Activated CD8-positive, alpha-beta memory T cell treated with anti-CD3 and anti-CD28 coated beads, Interleukin-2, amount 10 ng/mL, durations not matched to agents 7 days and 5 days (primary cell): ENCODE measurements at regions not wholly inside any gene's neighbourhood (a gene's known extent, or its start where the extent isn't known, plus 50 kb on each side); places are given as distances from the start of the nearest gene placed in this dataset.
"Not testable (repeated sequence)": the region's sequence is repeated elsewhere in the genome, so short reads cannot be mapped to it uniquely, and the experiment has no call there.

ENCODE experiments used
- ATAC-seq: fragments of 150-1000 bp; cut with Tn5 transposase; one replicate; pipeline ENCODE4 v1.10.0; 2021; ENCODE audit warnings: moderate library complexity
- CTCF ChIA-PET: fragments of 350-600 bp; sonication (Branson Sonifier 250); formaldehyde crosslinking; loops from one replicate; lab custom pipeline; 2021; ENCODE audit warnings: antibody characterized with exemption; lab: Charles Lee
- DNase-seq: peaks from one replicate; pipeline ENCODE4 v3.0.0-alpha.2; 2020
- H3K27ac Mint-ChIP-seq: one replicate; pipeline ENCODE4 v1.8.0; 2021; ENCODE audit warnings: mild to moderate bottlenecking, mixed read lengths
- H3K27me3 Mint-ChIP-seq: one replicate; pipeline ENCODE4 v1.8.0; 2021; ENCODE audit warnings: mixed read lengths
- H3K36me3 Mint-ChIP-seq: one replicate; pipeline ENCODE4 v1.8.0; 2021; ENCODE audit warnings: mild to moderate bottlenecking, mixed read lengths
- H3K4me1 Mint-ChIP-seq: one replicate; pipeline ENCODE4 v1.8.0; 2021; ENCODE audit warnings: mixed read lengths
- H3K4me3 Mint-ChIP-seq: one replicate; pipeline ENCODE4 v1.8.0; 2021; ENCODE audit warnings: mild to moderate bottlenecking, moderate library complexity, mixed read lengths
- H3K9me3 Mint-ChIP-seq: one replicate; pipeline ENCODE4 v1.8.0; 2022; ENCODE audit warnings: low read depth, mixed read lengths

DNA sequence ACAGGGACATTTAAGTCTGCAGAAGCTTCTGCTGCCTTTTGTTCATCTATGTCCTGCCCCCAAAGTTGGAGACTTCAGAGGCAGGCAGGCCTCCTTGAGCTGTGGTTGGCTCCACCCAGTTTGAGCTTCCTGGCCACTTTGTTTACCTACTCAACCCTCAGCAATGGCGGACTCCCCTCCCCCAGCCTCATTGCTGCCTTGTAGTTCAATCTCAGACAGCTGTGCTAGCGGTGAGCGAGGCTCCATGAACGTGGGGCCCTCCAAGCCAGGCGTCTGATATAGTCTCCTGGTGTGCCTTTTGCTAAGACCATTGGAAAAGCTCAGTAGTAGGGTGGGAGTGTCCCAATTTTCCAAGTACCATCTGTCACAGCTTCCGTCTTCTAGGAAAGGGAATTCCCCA is 170.1 kb downstream of the CCNG2 start:
- no peak for ATAC-seq
- peaks cover under 1% of the 10 kb centered on the region for H3K9me3 Mint-ChIP-seq
- H3K27me3 Mint-ChIP-seq: peaks cover 18% of the 10 kb centered on the region
- DNase-seq: no peak
- CTCF ChIA-PET: no interaction called here
- H3K36me3 Mint-ChIP-seq: no peaks in the 10 kb centered on the region
- no peak overlapping the region for H3K4me3 Mint-ChIP-seq
- H3K4me1 Mint-ChIP-seq: no peaks in the 10 kb centered on the region
- H3K27ac Mint-ChIP-seq: no peak overlapping the region

DNA sequence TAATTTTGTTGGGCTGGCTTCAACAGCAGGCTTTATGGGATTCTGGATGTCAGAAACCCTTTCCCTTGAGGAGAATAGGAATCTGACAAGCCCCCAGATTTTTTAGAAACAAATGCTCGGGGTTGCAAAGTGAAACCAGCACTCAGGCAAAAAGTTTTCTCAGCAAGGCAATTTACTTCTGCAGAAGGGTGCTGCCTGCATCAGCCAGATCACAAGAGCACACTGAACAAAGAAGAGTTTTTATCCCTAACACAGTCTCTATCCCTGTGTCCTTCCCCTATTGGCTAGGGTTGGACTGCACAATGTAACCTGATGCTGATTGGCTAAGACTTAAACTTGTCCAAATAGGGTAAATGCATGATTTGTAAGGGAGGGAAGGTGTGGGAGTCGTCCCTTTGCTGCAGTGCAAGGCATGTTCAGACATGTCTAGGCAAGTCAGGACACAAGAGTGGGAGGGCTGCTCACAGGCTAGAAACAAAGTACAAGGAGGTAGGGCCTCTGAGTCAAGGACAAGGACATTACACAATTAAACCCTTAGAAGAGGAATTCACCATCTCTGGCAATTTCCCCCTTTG is 175.8 kb downstream of the CCNG2 start:
- no peak for ATAC-seq
- H3K4me1 Mint-ChIP-seq: no peaks in the 10 kb centered on the region
- CTCF ChIA-PET: no interaction called here

DNA sequence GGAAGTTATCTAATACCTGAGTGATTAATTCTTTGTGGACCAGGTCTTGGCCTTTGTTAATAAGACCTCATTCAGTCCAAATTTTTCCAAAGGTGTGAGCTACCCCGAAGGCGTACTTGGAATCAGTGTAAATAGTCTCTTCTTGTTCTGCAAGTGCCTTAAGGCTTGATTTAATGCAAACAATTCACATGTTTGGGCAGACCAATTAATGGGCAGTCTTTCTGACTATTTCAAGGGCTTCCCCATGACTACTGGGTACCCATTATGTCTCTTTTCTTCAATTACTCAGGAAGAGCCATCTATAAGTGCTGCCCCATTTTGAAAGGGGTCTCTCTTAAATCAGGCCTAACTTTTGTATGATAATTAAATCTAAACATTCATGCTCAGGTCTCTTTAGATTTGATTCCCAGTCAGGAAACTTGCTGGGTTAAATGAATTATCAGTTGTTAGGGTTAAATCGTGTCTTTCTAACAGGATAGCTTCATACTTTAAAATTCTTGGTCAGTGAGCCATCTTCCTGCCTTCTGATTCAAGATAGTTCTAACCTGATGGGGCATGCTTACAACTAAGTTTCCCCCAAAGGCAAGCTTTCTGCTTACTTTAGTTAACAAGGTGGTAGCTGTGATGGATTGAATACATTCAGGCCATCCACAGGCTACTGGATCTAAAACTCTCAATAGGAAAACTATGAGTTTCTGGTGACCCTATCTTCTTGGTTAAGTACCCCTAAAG is 179.6 kb downstream of the CCNG2 start:
- CTCF ChIA-PET: no interaction called here
- ATAC-seq (no peak), DNase-seq (no peak)
- H3K36me3 Mint-ChIP-seq: peaks cover 3% of the 10 kb centered on the region
- no peaks in the 10 kb centered on the region for H3K4me1 Mint-ChIP-seq
- peaks cover 18% of the 10 kb centered on the region for H3K9me3 Mint-ChIP-seq
- no peak overlapping the region for H3K4me3 Mint-ChIP-seq
- H3K27me3 Mint-ChIP-seq: peaks cover 8% of the 10 kb centered on the region
- no peak overlapping the region for H3K27ac Mint-ChIP-seq

More for the DNA sequence above, 175.8 kb downstream of the CCNG2 start:
- no peak overlapping the region for H3K27ac Mint-ChIP-seq
- H3K4me3 Mint-ChIP-seq: no peak overlapping the region
- peaks cover 18% of the 10 kb centered on the region for H3K9me3 Mint-ChIP-seq
- H3K27me3 Mint-ChIP-seq: peaks cover under 1% of the 10 kb centered on the region
- no peak for DNase-seq
- H3K36me3 Mint-ChIP-seq: peaks cover 3% of the 10 kb centered on the region

DNA sequence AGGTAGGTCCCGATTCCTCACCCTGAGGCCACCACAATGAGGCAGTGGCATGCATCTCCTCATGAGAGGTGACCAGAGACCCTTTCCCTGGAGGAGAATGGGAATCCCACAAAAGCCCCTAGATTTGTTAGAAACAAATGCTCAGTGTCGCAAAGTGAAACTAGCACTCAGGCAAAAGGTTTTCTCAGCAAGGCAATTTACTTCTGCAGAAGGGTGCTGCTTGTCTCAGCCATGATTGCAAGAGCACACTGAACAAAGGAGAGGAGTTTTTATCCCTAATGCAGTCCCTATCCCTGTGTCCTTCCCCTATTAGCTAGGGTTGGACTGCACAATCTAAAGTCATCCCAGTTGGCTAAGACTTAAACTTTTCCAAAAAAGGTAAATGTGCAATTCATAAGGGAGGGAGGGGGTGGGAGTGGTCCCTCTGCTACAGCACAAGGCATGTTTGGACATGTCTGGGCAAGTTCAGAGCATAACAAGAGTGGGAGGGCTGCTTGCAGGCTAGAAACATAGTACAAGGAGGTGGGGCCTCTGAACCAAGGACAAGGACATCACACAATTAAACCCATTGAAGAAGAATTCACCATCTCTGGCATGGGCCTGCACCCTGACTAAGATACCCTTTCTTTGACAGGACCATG is 185.3 kb downstream of the CCNG2 start:
- Mint-ChIP-seq H3K9me3 (peaks cover 7% of the 10 kb centered on the region), H3K4me3 (no peak overlapping the region), H3K36me3 (peaks cover 14% of the 10 kb centered on the region), H3K27ac (no peak overlapping the region), H3K27me3 (peaks cover 15% of the 10 kb centered on the region), H3K4me1 (peaks cover 2% of the 10 kb centered on the region)
- CTCF ChIA-PET: no interaction called here
- no peak for ATAC-seq
- DNase-seq: no peak

DNA sequence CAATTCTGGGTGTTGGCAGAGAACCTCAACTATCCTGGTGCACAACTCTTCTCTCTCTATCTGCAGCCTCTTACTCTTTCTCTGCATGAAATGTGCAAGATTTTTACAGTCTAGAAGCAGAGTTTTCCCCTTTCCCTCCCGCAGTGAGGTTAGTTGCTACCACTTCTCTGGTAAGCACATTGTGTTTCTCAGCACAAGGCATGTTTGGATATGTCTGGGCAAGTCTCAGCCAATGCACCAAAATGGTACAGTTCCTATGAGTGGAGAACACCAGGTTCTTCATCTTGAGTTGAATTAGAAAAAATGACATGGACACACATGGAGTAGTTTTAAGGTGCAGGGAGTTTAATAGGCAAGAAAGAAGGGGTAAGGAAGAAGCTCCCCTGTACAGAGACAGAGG is 187.0 kb downstream of the CCNG2 start:
- no peak for DNase-seq
- H3K27me3 Mint-ChIP-seq: peaks cover 15% of the 10 kb centered on the region
- CTCF ChIA-PET: no interaction called here

DNA sequence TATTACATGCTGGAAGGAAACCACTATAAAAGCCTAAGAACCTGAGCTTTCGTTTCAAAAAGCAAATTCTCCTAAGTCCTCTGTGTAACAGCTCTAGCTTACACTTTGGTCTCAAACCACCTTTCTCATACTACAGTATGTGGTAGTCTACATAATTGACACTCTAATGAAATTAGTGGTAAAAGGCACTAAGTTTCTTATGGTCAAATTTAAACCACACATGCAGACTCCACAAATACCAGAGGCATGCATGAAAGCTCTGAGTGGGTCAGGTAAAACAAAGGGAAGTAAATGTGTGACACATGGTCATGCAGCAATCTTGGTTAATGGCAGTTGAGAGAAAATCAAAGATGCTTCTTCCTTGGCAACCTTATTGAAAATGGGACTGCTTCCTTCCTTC is 187.8 kb downstream of the CCNG2 start:
- Mint-ChIP-seq H3K36me3 (peaks cover 14% of the 10 kb centered on the region), H3K27me3 (peaks cover 12% of the 10 kb centered on the region), H3K4me1 (peaks cover 2% of the 10 kb centered on the region), H3K4me3 (no peak overlapping the region), H3K27ac (no peak overlapping the region), H3K9me3 (peaks cover 7% of the 10 kb centered on the region)
- DNase-seq: no peak
- CTCF ChIA-PET: no interaction called here
- no peak for ATAC-seq

More for the DNA sequence above, 187.0 kb downstream of the CCNG2 start:
- no peak for ATAC-seq
- peaks cover 7% of the 10 kb centered on the region for H3K9me3 Mint-ChIP-seq
- peaks cover 2% of the 10 kb centered on the region for H3K4me1 Mint-ChIP-seq
- H3K36me3 Mint-ChIP-seq: peaks cover 14% of the 10 kb centered on the region
- H3K27ac Mint-ChIP-seq: no peak overlapping the region
- H3K4me3 Mint-ChIP-seq: no peak overlapping the region

DNA sequence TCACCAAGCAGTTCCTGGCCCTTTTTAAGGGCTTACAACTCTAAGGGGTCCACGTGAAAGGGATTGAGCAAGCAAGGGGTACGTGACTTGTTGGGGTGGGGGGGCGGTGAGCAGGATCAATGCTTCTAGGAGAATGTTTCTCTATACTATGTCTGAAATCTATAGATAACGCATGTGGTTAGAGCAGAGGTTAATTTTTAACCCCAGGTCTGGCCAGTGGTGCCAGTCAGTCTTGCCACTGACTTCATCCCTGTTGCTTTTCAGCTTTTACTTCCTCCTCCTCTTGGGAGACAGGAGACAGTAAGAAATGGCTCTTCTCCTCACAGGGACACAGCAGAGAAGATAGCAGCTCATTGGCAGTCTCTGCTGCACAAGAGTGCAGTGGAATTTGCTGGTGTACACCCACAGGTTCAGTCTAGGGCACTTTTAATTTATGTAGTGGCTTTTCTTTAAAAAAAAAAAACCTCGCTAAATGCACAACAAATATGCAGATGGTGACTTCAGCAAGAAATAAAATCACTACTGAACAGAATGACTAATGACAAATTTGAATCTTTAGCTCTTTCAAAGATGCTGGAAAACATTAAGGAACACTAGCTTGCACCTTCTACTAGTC is 190.5 kb downstream of the CCNG2 start:
- CTCF ChIA-PET: interaction anchor here (0.5 kb wide), 1 partner anchor 1311 kb away, joined by 4 read pairs; no protein-coding TSS in a partner anchor
- ATAC-seq (no peak), DNase-seq (no peak)
- Mint-ChIP-seq H3K9me3 (peaks cover 2% of the 10 kb centered on the region), H3K4me1 (peaks cover 2% of the 10 kb centered on the region), H3K27me3 (peaks cover 7% of the 10 kb centered on the region), H3K36me3 (peaks cover 9% of the 10 kb centered on the region), H3K4me3 (no peak overlapping the region), H3K27ac (no peak overlapping the region)

DNA sequence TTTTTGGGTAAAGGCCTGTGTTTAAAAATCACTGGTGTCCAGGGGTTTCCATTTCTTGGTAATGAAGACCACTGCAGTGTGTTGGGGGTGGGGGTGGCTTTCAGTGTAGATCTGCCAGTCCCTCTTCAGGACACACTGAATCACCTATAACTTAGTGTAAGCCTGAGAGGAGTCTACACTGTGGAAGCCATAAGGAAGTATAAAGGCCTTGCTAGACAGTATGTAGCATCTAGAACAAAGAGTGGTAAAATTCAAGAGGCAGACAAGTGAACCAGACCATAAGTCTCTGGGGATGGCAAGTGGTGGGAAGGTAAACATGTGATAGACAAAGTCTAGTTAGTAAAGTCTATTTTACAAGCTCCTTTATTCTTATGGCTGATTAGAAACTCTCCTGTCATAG is 191.8 kb downstream of the CCNG2 start:
- DNase-seq (no peak), ATAC-seq (no peak)
- CTCF ChIA-PET: interaction anchor here (0.6 to 0.7 kb wide), 2 partner anchors 123 to 1088 kb away, joined by 3 read pairs; no protein-coding TSS in a partner anchor
- no peaks in the 10 kb centered on the region for H3K9me3 Mint-ChIP-seq
- no peak overlapping the region for H3K27ac Mint-ChIP-seq
- H3K4me3 Mint-ChIP-seq: no peak overlapping the region
- peaks cover 7% of the 10 kb centered on the region for H3K27me3 Mint-ChIP-seq
- H3K4me1 Mint-ChIP-seq: peaks cover 2% of the 10 kb centered on the region
- H3K36me3 Mint-ChIP-seq: peaks cover 4% of the 10 kb centered on the region

DNA sequence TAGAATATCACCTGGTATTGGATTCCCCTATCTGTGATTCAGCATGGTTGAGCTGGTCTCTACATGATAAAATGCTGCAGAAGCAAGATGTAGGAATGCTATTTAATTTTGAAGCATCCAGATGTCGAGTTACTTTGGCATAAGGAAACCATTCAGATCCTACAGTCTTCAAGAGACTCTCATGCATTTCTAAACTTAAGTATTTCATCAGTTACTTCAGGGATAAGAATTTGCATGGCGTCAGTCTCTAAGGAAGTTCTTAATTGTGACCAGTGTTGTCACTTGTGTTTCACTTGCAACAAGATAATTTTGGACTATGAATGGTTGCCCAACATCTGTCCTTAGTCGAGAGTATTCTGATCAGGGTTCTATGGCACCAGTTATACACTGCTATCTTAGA is 192.4 kb downstream of the CCNG2 start:
- Mint-ChIP-seq H3K4me1 (no peaks in the 10 kb centered on the region), H3K9me3 (no peaks in the 10 kb centered on the region), H3K36me3 (no peaks in the 10 kb centered on the region), H3K27ac (no peak overlapping the region), H3K4me3 (no peak overlapping the region), H3K27me3 (peaks cover 7% of the 10 kb centered on the region)
- ATAC-seq (no peak), DNase-seq (no peak)
- CTCF ChIA-PET: no interaction called here

DNA sequence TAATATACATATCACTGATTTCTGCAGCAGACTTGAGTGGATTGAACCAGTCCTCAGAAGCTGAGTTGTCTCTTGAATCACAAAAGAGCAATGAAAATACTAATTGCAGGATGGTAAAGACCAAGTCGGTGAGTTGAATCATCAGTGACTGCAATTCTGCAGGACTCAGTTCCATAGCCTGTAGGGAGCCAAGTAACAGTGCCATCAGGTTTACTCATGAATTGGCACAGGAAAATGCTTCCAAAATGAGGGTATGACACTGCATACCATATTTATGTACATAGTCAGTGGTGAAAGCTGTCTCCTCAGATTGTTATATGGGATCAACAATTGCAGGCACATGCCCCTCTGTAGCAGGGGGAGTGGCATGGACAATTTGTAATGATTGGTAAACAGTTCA is 192.8 kb downstream of the CCNG2 start:
- Mint-ChIP-seq H3K36me3 (no peaks in the 10 kb centered on the region), H3K4me3 (no peak overlapping the region), H3K27me3 (peaks cover 7% of the 10 kb centered on the region), H3K9me3 (no peaks in the 10 kb centered on the region), H3K4me1 (no peaks in the 10 kb centered on the region), H3K27ac (no peak overlapping the region)
- CTCF ChIA-PET: no interaction called here
- DNase-seq: no peak
- no peak for ATAC-seq

DNA sequence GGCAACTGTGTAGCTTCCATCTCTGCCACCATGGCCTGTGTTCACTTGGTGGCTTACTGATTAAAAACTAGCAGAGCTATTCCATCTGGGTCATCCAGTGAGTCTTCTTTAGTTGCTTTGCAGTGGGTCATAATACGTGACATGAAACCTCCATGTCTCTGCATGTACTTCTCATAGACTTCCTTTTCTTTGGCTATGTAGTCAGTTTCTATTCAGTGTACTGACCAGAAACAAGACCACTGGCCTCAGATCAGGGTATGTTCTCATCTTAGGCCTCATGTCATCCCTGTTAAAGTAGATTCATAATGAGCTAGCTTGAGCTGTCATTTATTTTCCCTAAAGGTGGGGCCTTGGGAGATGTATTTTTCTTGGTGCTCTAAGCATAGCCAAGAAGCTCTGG is 195.2 kb downstream of the CCNG2 start:
- ATAC-seq: no peak
- H3K4me3 Mint-ChIP-seq: no peak overlapping the region
- no peak overlapping the region for H3K27ac Mint-ChIP-seq
- no peaks in the 10 kb centered on the region for H3K36me3 Mint-ChIP-seq
- DNase-seq: no peak
- H3K4me1 Mint-ChIP-seq: no peaks in the 10 kb centered on the region
- H3K27me3 Mint-ChIP-seq: no peaks in the 10 kb centered on the region
- CTCF ChIA-PET: interaction anchor here (1.0 to 1.5 kb wide), 6 partner anchors 9 to 38 kb away, joined by 3 to 5 read pairs (median 3); no protein-coding TSS in a partner anchor
- H3K9me3 Mint-ChIP-seq: no peaks in the 10 kb centered on the region

DNA sequence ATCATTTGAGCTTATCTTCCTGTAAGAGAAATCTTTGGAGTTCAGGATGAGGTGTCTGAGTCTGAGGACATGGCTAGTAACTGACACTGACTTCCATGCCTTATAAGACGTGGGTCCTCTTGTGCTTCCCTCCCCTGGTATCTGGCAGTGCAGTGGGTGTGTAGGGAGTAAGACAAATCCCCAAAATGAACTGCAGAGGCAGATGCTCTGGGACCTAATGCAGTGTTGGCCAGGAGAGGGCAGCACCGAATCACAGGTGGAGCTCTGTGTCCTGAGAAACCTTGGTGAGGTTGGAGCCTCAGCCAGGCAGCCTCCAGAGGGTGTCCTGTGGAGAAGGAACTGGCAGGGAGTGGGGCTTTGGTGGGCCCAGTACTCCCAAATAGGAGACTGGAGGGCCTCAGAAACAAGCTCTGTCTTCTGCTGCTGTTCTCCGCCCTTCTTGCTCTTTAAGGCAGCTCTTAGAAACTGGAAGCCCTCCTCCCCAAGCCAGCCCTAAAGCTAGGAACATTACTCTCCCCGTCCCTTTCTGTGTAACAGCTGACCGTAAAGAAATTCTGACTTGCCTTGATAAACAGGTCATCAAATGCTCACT is 196.8 kb downstream of the CCNG2 start:
- H3K4me1 Mint-ChIP-seq, H3K36me3 Mint-ChIP-seq, H3K4me3 Mint-ChIP-seq, H3K27ac Mint-ChIP-seq, DNase-seq, H3K27me3 Mint-ChIP-seq, CTCF ChIA-PET, H3K9me3 Mint-ChIP-seq: not testable (repeated sequence)
- ATAC-seq: peak; percentile 67

DNA sequence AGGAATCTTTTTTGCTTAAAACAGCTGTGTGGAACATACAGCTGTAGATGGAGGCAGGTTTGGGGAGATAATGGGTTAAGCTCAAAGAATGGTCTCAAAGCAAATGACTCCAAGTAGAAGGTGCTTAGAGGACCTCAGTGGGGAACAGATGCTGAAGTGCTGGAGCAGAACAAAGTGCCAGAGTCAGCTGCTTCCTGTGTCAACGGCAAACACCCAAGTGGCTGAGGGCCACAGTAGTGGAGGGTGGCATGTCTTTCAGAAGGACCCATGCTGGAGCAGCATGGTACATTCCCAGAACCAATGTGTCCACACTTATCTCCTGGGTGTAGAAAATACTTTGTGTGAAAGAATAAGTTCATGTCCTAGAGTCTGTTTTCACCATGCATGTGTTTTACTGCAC is 197.5 kb downstream of the CCNG2 start:
- no peaks in the 10 kb centered on the region for H3K36me3 Mint-ChIP-seq

More for the DNA sequence above, 197.5 kb downstream of the CCNG2 start:
- H3K9me3 Mint-ChIP-seq: no peaks in the 10 kb centered on the region
- no peak overlapping the region for H3K27ac Mint-ChIP-seq
- no peak overlapping the region for H3K4me3 Mint-ChIP-seq
- CTCF ChIA-PET: no interaction called here
- ATAC-seq (no peak), DNase-seq (no peak)
- no peaks in the 10 kb centered on the region for H3K27me3 Mint-ChIP-seq
- no peaks in the 10 kb centered on the region for H3K4me1 Mint-ChIP-seq
